Progenitor cell of endocrine pancreas (in vitro differentiated cells): ENCODE measurements at regions not wholly inside any gene's neighbourhood (a gene's known extent, or its start where the extent isn't known, plus 50 kb on each side); places are given as distances from the start of the nearest gene placed in this dataset.
"Not testable (repeated sequence)": the region's sequence is repeated elsewhere in the genome, so short reads cannot be mapped to it uniquely, and the experiment has no call there.

ENCODE experiments used
- DNase-seq: peaks from one replicate; pipeline ENCODE4 v3.0.0; 2021; ENCODE audit warnings: low spot score; ENCODE audit not compliant: unreplicated experiment
- H3K27ac Mint-ChIP-seq: 2 replicates; pipeline ENCODE4 v1.8.0; 2021; ENCODE audit warnings: mild to moderate bottlenecking, moderate library complexity, mixed read lengths
- H3K27me3 Mint-ChIP-seq: 2 replicates; pipeline ENCODE4 v1.8.0; 2021; ENCODE audit warnings: mixed read lengths
- H3K36me3 Mint-ChIP-seq: 2 replicates; pipeline ENCODE4 v1.8.0; 2022; ENCODE audit warnings: mixed read lengths; ENCODE audit not compliant: insufficient read depth
- H3K4me1 Mint-ChIP-seq: 2 replicates; pipeline ENCODE4 v1.8.0; 2021; ENCODE audit warnings: low read depth, mixed read lengths
- H3K4me3 Mint-ChIP-seq: 2 replicates; pipeline ENCODE4 v1.8.0; 2021; ENCODE audit warnings: low read depth, mild to moderate bottlenecking, moderate library complexity, mixed read lengths
- H3K9me3 Mint-ChIP-seq: 2 replicates; pipeline ENCODE4 v1.8.0; 2021; ENCODE audit warnings: low read depth, mixed read lengths

DNA sequence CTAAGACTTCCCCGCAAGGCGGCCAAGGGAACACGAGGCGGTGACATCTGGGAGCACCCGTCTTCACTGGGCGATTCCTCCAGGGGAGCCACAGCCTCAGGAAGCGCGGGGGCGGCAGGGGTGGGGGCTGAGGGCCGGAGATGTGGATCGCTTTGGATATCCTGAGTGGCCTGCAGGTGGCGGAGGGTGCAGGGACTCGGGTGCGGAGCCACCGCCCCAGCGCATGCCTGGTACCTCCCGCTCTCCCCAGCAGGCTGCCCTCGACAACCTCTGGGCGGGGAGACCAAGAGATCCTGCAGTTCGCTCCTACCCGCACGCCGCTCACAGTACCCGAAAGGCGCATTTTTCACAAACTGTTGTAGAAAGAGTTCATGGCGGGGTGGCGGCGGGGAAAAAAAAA is 201.4 kb upstream of the PRKX start:
- not testable (repeated sequence) for H3K36me3 Mint-ChIP-seq, H3K9me3 Mint-ChIP-seq, DNase-seq, H3K27ac Mint-ChIP-seq, H3K4me3 Mint-ChIP-seq, H3K4me1 Mint-ChIP-seq, H3K27me3 Mint-ChIP-seq

DNA sequence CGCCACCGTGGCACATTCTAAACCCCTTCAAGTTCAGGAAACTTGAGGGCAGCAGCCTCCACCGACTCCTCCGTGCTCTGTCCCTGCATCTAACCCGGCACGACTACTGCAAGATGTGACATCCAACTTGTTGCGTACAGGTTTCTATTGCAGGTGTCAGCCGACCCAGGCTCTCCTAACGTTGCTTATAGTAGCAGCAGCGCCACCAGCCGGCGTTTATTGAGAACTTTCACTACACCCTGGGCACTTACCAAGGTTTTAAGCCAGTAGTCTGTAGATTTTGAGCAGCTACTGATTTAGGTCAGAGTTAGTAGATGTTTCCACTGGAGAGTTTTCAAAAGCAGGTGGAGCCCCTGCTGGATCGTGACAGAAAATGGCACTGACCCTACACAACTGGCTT is 200.6 kb upstream of the PRKX start:
- H3K9me3 Mint-ChIP-seq, H3K36me3 Mint-ChIP-seq: not testable (repeated sequence)

DNA sequence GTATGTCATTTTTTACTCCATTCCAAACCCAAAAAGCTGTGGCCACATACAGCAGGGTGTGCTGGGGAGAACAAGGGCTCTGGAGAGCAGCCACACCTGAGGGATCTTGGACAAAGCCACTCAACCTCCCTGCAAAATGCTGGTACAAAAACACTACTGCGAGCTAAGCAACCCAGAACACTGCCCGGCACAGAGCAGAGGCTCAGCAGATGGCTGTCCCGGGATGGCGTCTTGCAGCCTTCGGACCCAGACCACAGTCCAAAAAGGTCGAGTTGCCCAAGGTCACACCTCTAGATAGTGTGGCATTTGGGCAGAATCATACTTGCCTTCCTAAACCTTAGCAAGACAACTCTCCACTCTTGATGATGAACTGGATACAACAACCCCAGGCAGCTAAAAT is 197.6 kb upstream of the PRKX start:
- not testable (repeated sequence) for H3K4me1 Mint-ChIP-seq, H3K4me3 Mint-ChIP-seq, DNase-seq, H3K27me3 Mint-ChIP-seq, H3K36me3 Mint-ChIP-seq, H3K27ac Mint-ChIP-seq, H3K9me3 Mint-ChIP-seq

More for the DNA sequence above, 200.6 kb upstream of the PRKX start:
- H3K4me3 Mint-ChIP-seq, H3K27ac Mint-ChIP-seq, H3K4me1 Mint-ChIP-seq, H3K27me3 Mint-ChIP-seq, DNase-seq: not testable (repeated sequence)

DNA sequence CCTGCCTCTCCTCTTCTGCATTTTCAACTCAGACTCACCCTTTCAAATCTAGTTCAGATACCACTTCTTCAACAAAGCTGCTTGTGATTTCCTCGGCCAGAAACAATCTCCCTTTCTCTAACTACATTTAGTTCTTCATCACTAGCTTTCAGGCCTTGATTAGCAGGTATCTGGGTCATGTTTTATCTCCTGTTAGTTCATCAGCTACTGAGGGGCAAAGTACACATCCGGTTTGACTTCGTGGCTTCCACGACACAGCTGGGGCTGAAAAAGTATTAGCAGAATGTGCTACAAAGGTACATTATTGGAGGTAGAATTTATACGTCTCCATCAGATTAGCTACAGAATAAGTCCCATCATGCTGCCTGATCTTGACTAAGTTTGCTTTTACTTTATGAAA is 197.2 kb upstream of the PRKX start:
- not testable (repeated sequence) for H3K27ac Mint-ChIP-seq, H3K36me3 Mint-ChIP-seq, DNase-seq, H3K9me3 Mint-ChIP-seq, H3K27me3 Mint-ChIP-seq, H3K4me3 Mint-ChIP-seq, H3K4me1 Mint-ChIP-seq

DNA sequence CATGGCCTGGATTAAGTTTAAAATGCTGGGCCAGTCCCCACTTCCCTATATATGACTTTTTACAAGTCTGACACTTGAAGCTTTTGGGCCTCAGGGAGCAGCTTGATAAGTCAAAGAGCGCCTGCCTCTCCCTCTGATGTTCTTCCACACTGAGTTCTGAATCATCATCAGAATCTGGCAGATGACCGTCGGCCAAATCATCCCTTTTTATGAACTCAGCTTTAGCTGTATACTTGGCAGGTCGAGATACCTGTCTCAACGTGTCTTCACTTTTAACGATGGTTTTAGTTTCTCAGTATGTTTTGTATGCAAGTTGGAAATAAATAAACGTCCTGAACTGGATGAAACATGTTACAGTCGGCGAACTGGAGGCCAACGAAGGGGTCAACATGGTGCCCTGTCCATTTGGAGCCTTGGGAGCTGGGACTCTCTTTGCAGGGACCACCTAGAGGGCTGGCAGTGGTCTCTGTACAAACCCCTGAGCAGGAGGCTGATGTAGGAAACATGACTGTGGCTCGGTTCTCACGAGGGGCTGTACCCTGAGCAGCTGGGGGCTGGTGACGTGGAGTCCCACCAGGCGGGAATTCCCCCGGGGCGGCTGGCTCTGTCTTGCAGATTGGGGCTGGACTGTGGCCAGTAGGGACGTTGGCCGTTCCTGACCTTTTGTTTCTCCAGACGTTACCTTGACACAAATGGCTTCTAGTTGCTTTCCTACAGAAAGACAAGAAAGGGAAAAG is 192.2 kb upstream of the PRKX start:
- not testable (repeated sequence) for DNase-seq, H3K27me3 Mint-ChIP-seq, H3K9me3 Mint-ChIP-seq, H3K4me1 Mint-ChIP-seq, H3K27ac Mint-ChIP-seq, H3K4me3 Mint-ChIP-seq, H3K36me3 Mint-ChIP-seq

DNA sequence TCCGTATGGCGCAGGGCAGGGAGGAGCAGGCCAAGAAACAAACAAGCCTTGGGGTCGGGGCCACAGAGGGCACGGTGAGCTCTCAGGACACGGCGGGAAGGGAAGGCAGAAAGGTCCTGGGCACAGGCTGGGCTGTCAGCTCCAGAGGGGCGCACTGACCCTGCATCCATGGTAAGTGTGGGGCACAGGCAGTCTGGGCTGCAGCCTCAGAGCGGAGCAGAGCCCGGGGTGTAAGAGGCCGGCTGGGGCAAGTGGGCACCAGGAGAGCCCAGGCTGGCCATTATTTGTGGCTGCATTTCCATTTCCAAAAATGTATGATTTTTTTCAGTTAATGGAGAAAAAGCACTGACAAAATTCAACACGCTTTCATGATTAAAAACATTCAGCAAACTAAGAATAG is 188.8 kb upstream of the PRKX start:
- H3K27ac Mint-ChIP-seq, H3K4me3 Mint-ChIP-seq, H3K9me3 Mint-ChIP-seq, H3K4me1 Mint-ChIP-seq, H3K27me3 Mint-ChIP-seq, H3K36me3 Mint-ChIP-seq, DNase-seq: not testable (repeated sequence)

DNA sequence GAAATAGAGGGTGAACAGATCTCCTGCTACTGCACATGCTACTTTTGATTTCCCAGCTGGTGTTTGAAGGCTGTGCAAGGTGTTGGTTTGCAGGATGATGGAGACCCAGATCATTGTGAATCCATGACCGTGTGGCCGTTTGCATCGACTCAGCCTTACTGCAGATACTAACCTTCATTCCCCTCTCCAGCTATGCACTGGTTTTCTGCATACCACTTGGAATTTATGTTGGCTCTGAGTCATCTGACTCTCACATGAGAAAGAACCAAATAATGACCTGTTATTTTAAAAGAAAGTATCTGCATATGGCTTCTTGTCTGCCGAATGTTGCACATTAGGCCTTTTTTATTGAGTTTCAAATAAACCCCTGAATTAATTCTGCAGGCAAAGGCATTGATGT is 183.3 kb upstream of the PRKX start:
- not testable (repeated sequence) for H3K9me3 Mint-ChIP-seq, H3K27me3 Mint-ChIP-seq, H3K36me3 Mint-ChIP-seq, DNase-seq, H3K4me1 Mint-ChIP-seq, H3K27ac Mint-ChIP-seq, H3K4me3 Mint-ChIP-seq

DNA sequence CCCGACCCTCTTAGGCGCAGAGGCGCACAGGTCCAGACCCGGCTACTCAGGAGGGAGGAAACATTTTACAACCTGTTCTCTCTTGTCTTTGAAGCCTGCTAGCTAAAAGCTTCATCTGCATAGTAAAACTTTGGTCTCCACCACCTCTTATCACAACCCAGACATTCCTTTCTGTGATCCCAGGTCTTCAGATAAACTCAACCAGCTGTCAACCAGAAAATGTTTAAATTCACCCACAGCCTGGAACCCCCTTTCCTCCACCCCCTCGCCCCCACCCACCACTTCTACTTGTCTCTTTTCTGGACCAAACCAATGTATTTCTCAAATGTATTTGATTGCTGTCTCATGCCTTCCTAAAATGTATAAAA is 169.1 kb upstream of the PRKX start:
- not testable (repeated sequence) for H3K36me3 Mint-ChIP-seq, H3K9me3 Mint-ChIP-seq, DNase-seq, H3K4me1 Mint-ChIP-seq, H3K4me3 Mint-ChIP-seq, H3K27ac Mint-ChIP-seq, H3K27me3 Mint-ChIP-seq

DNA sequence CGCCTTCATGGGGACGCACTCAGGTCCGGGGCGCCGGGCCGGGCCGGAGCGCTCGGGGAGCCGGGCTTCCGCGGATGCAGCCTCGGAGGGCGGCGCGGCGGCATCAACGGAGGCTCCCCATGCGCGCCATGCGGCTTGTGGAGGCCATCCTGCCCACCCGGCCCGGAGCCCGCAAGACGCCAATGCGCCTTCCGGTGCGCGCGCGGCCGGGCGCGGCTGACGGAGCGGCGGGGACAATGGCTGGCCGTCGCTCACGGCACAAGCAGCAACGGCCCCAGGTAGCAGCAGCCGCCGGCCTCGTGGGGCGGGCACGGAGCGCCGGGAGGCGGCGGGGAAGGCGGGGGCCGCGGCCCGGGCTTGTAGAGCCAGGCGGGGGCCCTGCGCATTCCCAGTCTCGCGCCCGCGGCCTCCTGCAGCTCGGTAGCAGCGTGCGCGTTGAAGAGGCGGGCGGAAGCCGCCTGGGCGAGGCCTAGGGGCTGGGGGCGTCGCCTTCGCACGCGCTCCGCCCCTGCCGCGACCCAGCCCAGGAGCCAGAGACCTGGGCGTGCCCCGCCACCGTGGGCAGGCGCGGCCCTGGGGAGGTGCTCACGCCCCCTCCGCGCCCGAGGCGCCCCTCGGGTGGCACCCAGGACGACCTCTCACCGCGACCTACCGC is 168.6 kb upstream of the PRKX start:
- not testable (repeated sequence) for H3K4me1 Mint-ChIP-seq, H3K27me3 Mint-ChIP-seq, DNase-seq, H3K4me3 Mint-ChIP-seq, H3K36me3 Mint-ChIP-seq, H3K9me3 Mint-ChIP-seq, H3K27ac Mint-ChIP-seq

DNA sequence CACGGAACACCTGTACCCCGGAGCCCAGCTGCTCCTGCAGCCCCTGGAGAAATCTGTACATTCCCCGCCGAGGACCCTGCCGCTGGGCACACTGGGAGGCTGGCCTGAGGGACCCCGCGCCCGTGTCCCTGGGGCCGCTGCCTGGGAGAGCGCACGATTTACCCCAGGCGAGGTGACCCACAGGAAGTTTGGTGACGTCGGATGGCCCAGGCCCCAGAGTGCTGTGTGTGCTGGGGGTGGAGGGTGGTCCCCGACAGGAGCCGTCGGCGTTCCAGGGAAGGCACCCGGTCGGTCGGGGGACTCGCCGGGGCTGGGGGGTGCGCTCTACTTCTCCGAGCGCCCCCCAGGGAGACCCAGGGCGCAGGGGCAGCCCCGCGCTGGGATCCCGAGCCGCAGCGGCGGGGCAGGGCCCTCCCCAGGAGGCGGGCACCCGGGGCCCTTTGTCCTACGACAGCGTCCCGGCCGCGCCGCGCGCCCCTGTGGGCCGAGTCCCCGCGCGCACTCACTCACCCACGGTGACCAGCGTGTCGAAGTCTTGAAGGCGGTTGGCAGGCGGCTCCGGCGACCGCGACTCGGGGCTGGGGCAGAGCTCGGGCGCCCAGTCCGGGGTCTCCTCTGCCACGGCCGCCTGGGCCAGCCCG is 167.9 kb upstream of the PRKX start:
- not testable (repeated sequence) for DNase-seq, H3K9me3 Mint-ChIP-seq, H3K27me3 Mint-ChIP-seq

DNA sequence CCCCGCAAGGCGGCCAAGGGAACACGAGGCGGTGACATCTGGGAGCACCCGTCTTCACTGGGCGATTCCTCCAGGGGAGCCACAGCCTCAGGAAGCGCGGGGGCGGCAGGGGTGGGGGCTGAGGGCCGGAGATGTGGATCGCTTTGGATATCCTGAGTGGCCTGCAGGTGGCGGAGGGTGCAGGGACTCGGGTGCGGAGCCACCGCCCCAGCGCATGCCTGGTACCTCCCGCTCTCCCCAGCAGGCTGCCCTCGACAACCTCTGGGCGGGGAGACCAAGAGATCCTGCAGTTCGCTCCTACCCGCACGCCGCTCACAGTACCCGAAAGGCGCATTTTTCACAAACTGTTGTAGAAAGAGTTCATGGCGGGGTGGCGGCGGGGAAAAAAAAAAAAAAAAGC is 162.9 kb upstream of the PRKX start:
- H3K36me3 Mint-ChIP-seq, DNase-seq, H3K9me3 Mint-ChIP-seq, H3K27ac Mint-ChIP-seq, H3K4me3 Mint-ChIP-seq, H3K4me1 Mint-ChIP-seq, H3K27me3 Mint-ChIP-seq: not testable (repeated sequence)

More for the DNA sequence above, 167.9 kb upstream of the PRKX start:
- not testable (repeated sequence) for H3K4me1 Mint-ChIP-seq, H3K36me3 Mint-ChIP-seq, H3K4me3 Mint-ChIP-seq, H3K27ac Mint-ChIP-seq

DNA sequence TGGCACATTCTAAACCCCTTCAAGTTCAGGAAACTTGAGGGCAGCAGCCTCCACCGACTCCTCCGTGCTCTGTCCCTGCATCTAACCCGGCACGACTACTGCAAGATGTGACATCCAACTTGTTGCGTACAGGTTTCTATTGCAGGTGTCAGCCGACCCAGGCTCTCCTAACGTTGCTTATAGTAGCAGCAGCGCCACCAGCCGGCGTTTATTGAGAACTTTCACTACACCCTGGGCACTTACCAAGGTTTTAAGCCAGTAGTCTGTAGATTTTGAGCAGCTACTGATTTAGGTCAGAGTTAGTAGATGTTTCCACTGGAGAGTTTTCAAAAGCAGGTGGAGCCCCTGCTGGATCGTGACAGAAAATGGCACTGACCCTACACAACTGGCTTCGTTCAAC is 162.2 kb upstream of the PRKX start:
- H3K9me3 Mint-ChIP-seq, H3K36me3 Mint-ChIP-seq, H3K27ac Mint-ChIP-seq, H3K4me3 Mint-ChIP-seq, H3K4me1 Mint-ChIP-seq, H3K27me3 Mint-ChIP-seq, DNase-seq: not testable (repeated sequence)

DNA sequence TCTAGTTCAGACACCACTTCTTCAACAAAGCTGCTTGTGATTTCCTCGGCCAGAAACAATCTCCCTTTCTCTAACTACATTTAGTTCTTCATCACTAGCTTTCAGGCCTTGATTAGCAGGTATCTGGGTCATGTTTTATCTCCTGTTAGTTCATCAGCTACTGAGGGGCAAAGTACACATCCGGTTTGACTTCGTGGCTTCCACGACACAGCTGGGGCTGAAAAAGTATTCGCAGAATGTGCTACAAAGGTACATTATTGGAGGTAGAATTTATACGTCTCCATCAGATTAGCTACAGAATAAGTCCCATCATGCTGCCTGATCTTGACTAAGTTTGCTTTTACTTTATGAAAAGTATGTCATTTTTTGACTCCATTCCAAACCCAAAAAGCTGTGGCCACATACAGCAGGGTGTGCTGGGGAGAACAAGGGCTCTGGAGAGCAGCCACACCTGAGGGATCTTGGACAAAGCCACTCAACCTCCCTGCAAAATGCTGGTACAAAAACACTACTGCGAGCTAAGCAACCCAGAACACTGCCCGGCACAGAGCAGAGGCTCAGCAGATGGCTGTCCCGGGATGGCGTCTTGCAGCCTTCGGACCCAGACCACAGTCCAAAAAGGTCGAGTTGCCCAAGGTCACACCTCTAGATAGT is 158.9 kb upstream of the PRKX start:
- H3K4me1 Mint-ChIP-seq, H3K4me3 Mint-ChIP-seq, H3K27ac Mint-ChIP-seq, H3K27me3 Mint-ChIP-seq, DNase-seq, H3K36me3 Mint-ChIP-seq, H3K9me3 Mint-ChIP-seq: not testable (repeated sequence)
